H1 (cell line): ENCODE measurements at regions not wholly inside any gene's neighbourhood (a gene's known extent, or its start where the extent isn't known, plus 50 kb on each side); places are given as distances from the start of the nearest gene placed in this dataset.

Source experiments
- CTCF ChIA-PET: fragments of 300-600 bp; sonication (Branson Sonifier 250); formaldehyde crosslinking; loops from one replicate; lab custom pipeline; 2021; ENCODE audit not compliant: partially characterized antibody; lab: Charles Lee
- POLR2A ChIA-PET: fragments of 300-600 bp; sonication (Branson Sonifier 250); formaldehyde crosslinking; loops from one replicate; lab custom pipeline; 2021; ENCODE audit warnings: inconsistent platforms; ENCODE audit not compliant: partially characterized antibody; lab: Charles Lee
- DNase-seq, 2 experiments: peaks; one replicate each; pipeline versions ENCODE4 v3.0.0 to v3.0.0-alpha.2; 2010 to 2022; ENCODE audit warnings: low spot score in 2 of 2, low read depth in 1 of 2, mixed read lengths in 1 of 2
- FAIRE-seq: peaks from 2 replicates; lab custom pipeline; 2011; peaks lifted over from hg19 to GRCh38; lab: Jason Lieb, UNC
- H2AFZ ChIP-seq: 2 replicates; pipeline ENCODE4 v1.8.1; 2012; ENCODE audit warnings: low read length, inconsistent platforms
- H2AK5ac ChIP-seq: 2 replicates; pipeline ENCODE4 v1.6.1; 2013; ENCODE audit warnings: low read depth, low read length
- H2BK120ac ChIP-seq: replicated peaks from 2 replicates; pipeline ENCODE3; 2013; ENCODE audit warnings: low read depth, low read length, inconsistent platforms
- H2BK12ac ChIP-seq: 2 replicates; pipeline ENCODE4 v1.6.1; 2013; ENCODE audit warnings: low read depth, low read length
- H2BK15ac ChIP-seq: 2 replicates; pipeline ENCODE4 v1.6.1; 2013; ENCODE audit warnings: low read length
- H2BK20ac ChIP-seq: 2 replicates; pipeline ENCODE4 v1.6.1; 2013; ENCODE audit warnings: low read length
- H2BK5ac ChIP-seq: 2 replicates; pipeline ENCODE4 v1.6.1; 2013; ENCODE audit warnings: low read depth, low read length
- H3K14ac ChIP-seq: 2 replicates; pipeline ENCODE4 v1.6.1; 2013; ENCODE audit warnings: inconsistent platforms; ENCODE audit not compliant: insufficient read length
- H3K18ac ChIP-seq: 2 replicates; pipeline ENCODE4 v1.6.1; 2013; ENCODE audit warnings: low read length; ENCODE audit errors: extremely low read depth
- H3K23ac ChIP-seq: 2 replicates; pipeline ENCODE4 v1.6.1; 2013; ENCODE audit warnings: inconsistent platforms; ENCODE audit not compliant: insufficient read length
- H3K23me2 ChIP-seq: 2 replicates; pipeline ENCODE4 v1.6.1; 2013; ENCODE audit warnings: low read depth, low read length
- H3K27ac ChIP-seq: 2 replicates; pipeline ENCODE4 v1.6.1; 2011; ENCODE audit warnings: low read depth, low read length, inconsistent platforms
- H3K27me3 ChIP-seq, 4 experiments: replicated peaks in 1 of 4; 1 replicate in 1 of 4; 2 replicates in 3 of 4; pipeline versions ENCODE4 v1.6.1 to v1.8.1; 2011 to 2013; ENCODE audit warnings: low read length in 3 of 4, mild to moderate bottlenecking in 3 of 4, inconsistent platforms in 2 of 4, mixed read lengths in 2 of 4, moderate library complexity in 1 of 4; ENCODE audit not compliant: control insufficient read depth in 3 of 4, insufficient read depth in 3 of 4; ENCODE audit errors: extremely low read depth in 1 of 4
- H3K36me3 ChIP-seq, 4 experiments: 2 replicates each; pipeline versions ENCODE4 v1.6.1 to v1.8.1; 2011 to 2013; ENCODE audit warnings: mild to moderate bottlenecking in 4 of 4, low read length in 3 of 4, moderate library complexity in 2 of 4, control low read depth in 1 of 4, inconsistent platforms in 1 of 4; ENCODE audit not compliant: insufficient read depth in 4 of 4, control insufficient read depth in 2 of 4
- H3K4ac ChIP-seq: replicated peaks from 2 replicates; pipeline ENCODE3; 2013; ENCODE audit warnings: low read length, low read depth, mixed read lengths, inconsistent platforms; ENCODE audit not compliant: insufficient read length
- H3K4me1 ChIP-seq, 4 experiments: replicated peaks in 1 of 4; 1 replicate in 1 of 4; 2 replicates in 3 of 4; pipeline versions ENCODE4 v1.6.1 to v1.8.1; 2011 to 2013; ENCODE audit warnings: low read length in 3 of 4, inconsistent platforms in 2 of 4, mixed read lengths in 1 of 4; ENCODE audit not compliant: insufficient read depth in 4 of 4, control insufficient read depth in 3 of 4
- H3K4me2 ChIP-seq, 2 experiments: 2 replicates each; pipeline versions ENCODE4 v1.6.1 to v1.8.1; 2011 to 2013; ENCODE audit warnings: low read depth in 2 of 2, low read length in 2 of 2, control low read depth in 1 of 2, inconsistent platforms in 1 of 2, mild to moderate bottlenecking in 1 of 2; ENCODE audit not compliant: insufficient read depth in 1 of 2
- H3K4me3 ChIP-seq, 4 experiments: fragments of 200-600, 300-600 bp in 1 of 4; sonication (generic), shearing (Covaris generic), sonication (Bioruptor Twin) in 1 of 4; 2 replicates each; pipeline versions ENCODE4 v1.5.1 to v1.8.1; 2011 to 2016; ENCODE audit warnings: low read length in 4 of 4, low read depth in 3 of 4, control low read depth in 2 of 4, inconsistent platforms in 2 of 4, mild to moderate bottlenecking in 2 of 4, mixed read lengths in 1 of 4, moderate library complexity in 1 of 4; ENCODE audit not compliant: insufficient read depth in 2 of 4; ENCODE audit errors: extremely low read depth in 1 of 4
- H3K56ac ChIP-seq: replicated peaks from 2 replicates; pipeline ENCODE3; 2013; ENCODE audit warnings: low read depth, mild to moderate bottlenecking, mixed read lengths, low read length, inconsistent platforms; ENCODE audit not compliant: insufficient read length
- H3K79me1 ChIP-seq: 2 replicates; pipeline ENCODE4 v1.6.1; 2013; ENCODE audit warnings: low read depth, low read length, control low read depth
- H3K79me2 ChIP-seq, 2 experiments: 2 replicates each; pipeline versions ENCODE4 v1.6.1 to v1.8.1; 2012 to 2013; ENCODE audit warnings: low read length in 2 of 2, mild to moderate bottlenecking in 2 of 2, inconsistent platforms in 1 of 2; ENCODE audit not compliant: insufficient read depth in 2 of 2, control insufficient read depth in 1 of 2
- H3K9ac ChIP-seq, 4 experiments: replicated peaks in 1 of 4; 1 replicate in 1 of 4; 2 replicates in 3 of 4; pipeline versions ENCODE4 v1.6.1 to v1.8.1; 2011 to 2013; ENCODE audit warnings: low read depth in 3 of 4, low read length in 3 of 4, control low read depth in 2 of 4, mild to moderate bottlenecking in 2 of 4, moderate library complexity in 2 of 4, inconsistent platforms in 1 of 4; ENCODE audit errors: extremely low read depth in 1 of 4
- H3K9me3 ChIP-seq, 2 experiments: 2 replicates each; pipeline versions ENCODE4 v1.6.1 to v1.8.1; 2012 to 2013; ENCODE audit warnings: mild to moderate bottlenecking in 2 of 2, moderate library complexity in 2 of 2, control low read depth in 1 of 2, inconsistent platforms in 1 of 2, low read depth in 1 of 2, low read length in 1 of 2, mixed read lengths in 1 of 2; ENCODE audit not compliant: insufficient read depth in 2 of 2
- H4K20me1 ChIP-seq, 2 experiments: replicated peaks in 1 of 2; 2 replicates each; pipeline versions ENCODE3 to v1.8.1; 2011 to 2013; ENCODE audit warnings: inconsistent platforms in 2 of 2, low read length in 2 of 2, mild to moderate bottlenecking in 1 of 2; ENCODE audit not compliant: insufficient read depth in 2 of 2, control insufficient read depth in 1 of 2
- H4K5ac ChIP-seq: 2 replicates; pipeline ENCODE4 v1.6.1; 2013; ENCODE audit warnings: low read length, low read depth, mixed read lengths, inconsistent platforms; ENCODE audit not compliant: insufficient read length
- H4K8ac ChIP-seq: 2 replicates; pipeline ENCODE4 v1.8.0; 2013; ENCODE audit warnings: mild to moderate bottlenecking, moderate library complexity, low read length, inconsistent platforms; ENCODE audit not compliant: insufficient read depth; ENCODE audit errors: extremely low read depth
- H4K91ac ChIP-seq: replicated peaks from 2 replicates; pipeline ENCODE3; 2013; ENCODE audit warnings: low read length, mixed read lengths, inconsistent platforms; ENCODE audit not compliant: insufficient read length
- EP300 ChIP-seq, 2 experiments: IDR thresholded peaks; 1 replicate in 1 of 2; 2 replicates in 1 of 2; pipeline ENCODE4 v1.6.1; 2011 to 2012; ENCODE audit warnings: low read depth in 2 of 2, low read length in 2 of 2, mild to moderate bottlenecking in 2 of 2, borderline replicate concordance in 1 of 2, inconsistent platforms in 1 of 2, moderate library complexity in 1 of 2
- KDM4A ChIP-seq: IDR thresholded peaks from one replicate; pipeline ENCODE4 v1.7.1; 2012; ENCODE audit warnings: low read depth, mild to moderate bottlenecking, moderate library complexity, low read length, inconsistent platforms; ENCODE audit not compliant: severe bottlenecking
- POU5F1 ChIP-seq: IDR thresholded peaks from 2 replicates; pipeline ENCODE4 v1.6.1; 2011; ENCODE audit warnings: low read depth, mild to moderate bottlenecking, low read length, moderate library complexity
- RXRA ChIP-seq: IDR thresholded peaks from 2 replicates; pipeline ENCODE4 v1.6.1; 2011; ENCODE audit warnings: low read depth, mild to moderate bottlenecking, low read length, moderate library complexity; ENCODE audit not compliant: insufficient read depth
- SIRT6 ChIP-seq: IDR thresholded peaks from one replicate; pipeline ENCODE4 v1.7.1; 2012; ENCODE audit warnings: low read length, inconsistent platforms
- SP4 ChIP-seq: IDR thresholded peaks from 2 replicates; pipeline ENCODE4 v1.6.1; 2012; ENCODE audit warnings: low read length, inconsistent platforms
- TAF7 ChIP-seq: optimal IDR thresholded peaks from 2 replicates; pipeline ENCODE3; 2011; ENCODE audit warnings: low read depth, mild to moderate bottlenecking, inconsistent platforms, low read length, moderate library complexity, borderline replicate concordance
- TBP ChIP-seq: IDR thresholded peaks from 2 replicates; pipeline ENCODE4 v1.6.1; 2011; ENCODE audit warnings: low read depth, low read length, improper control_type of control experiment
- TEAD4 ChIP-seq: IDR thresholded peaks from 2 replicates; pipeline ENCODE4 v1.6.1; 2012; ENCODE audit warnings: low read depth, low read length, inconsistent platforms, mixed read lengths
- USF2 ChIP-seq: IDR thresholded peaks from 2 replicates; pipeline ENCODE4 v1.6.1; 2011; ENCODE audit warnings: low read length, improper control_type of control experiment
- WGBS, 2 experiments: shearing (Covaris generic) in 1 of 2; methylation state at CpG; one replicate each; pipeline versions ENCODE4 v1.1.6 to v1.1.7; 2013 to 2015; ENCODE audit warnings: low lambda C conversion rate in 2 of 2, mixed read lengths in 2 of 2, inconsistent platforms in 1 of 2, low coverage in 1 of 2, missing lambda C conversion rate in 1 of 2; ENCODE audit not compliant: insufficient replicate concordance in 2 of 2, insufficient coverage in 1 of 2, insufficient read length in 1 of 2; ENCODE audit errors: extremely low coverage in 1 of 2, missing lambda C conversion rate in 1 of 2; 5-methylcytosine and 5-hydroxymethylcytosine counted together

DNA sequence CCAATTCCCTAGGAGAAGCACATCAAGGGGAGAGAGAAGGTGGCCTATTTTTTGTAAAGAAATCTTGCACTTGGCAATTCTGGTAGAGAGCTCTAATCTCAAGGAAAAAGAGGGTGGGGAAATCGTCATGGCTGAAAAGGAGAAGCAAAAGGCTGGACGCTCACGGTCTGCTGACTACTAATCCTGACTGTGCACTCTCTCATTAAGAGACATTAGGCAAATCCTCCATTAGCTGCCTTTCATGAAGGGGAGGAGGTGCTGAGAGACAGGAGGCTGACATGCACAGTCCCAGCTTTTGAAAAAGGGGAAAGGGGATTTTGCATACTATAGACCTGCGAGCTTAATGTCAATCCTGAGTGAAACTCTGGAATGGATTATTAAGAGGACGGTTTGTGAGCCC is 170.0 kb downstream of the NR2F2 start:
- H2BK12ac ChIP-seq = no peak overlapping the region
- no peak overlapping the region for H3K4me2 ChIP-seq
- no peak overlapping the region for H3K14ac ChIP-seq
- no peak overlapping the region for H3K4ac ChIP-seq
- no peak overlapping the region for H4K5ac ChIP-seq
- no peak overlapping the region for H2BK15ac ChIP-seq
- H4K20me1 ChIP-seq = no peaks in the 10 kb centered on the region
- no peak for FAIRE-seq
- no peaks in the 10 kb centered on the region for H3K36me3 ChIP-seq
- H2BK120ac ChIP-seq = no peak overlapping the region
- POLR2A ChIA-PET = no interaction called here
- H3K9me3 ChIP-seq = no peaks in the 10 kb centered on the region
- no peak overlapping the region for H4K91ac ChIP-seq
- WGBS, 2 experiments = 95% methylated on average over 5 of the region's 5 CpGs; no CpG with 5 or more reads in 1 of the 2 experiments
- TF ChIP-seq SP4 (no peak), TAF7 (no peak), USF2 (no peak), TEAD4 (no peak), POU5F1 (no peak), SIRT6 (no peak), KDM4A (no peak), TBP (no peak), RXRA (no peak), EP300 (IDR thresholded peaks at IDR 0.05; ENCODE audit: borderline replicate concordance in 1 of 2, low read depth in 2 of 2, low read length in 2 of 2) (no peak)
- H3K27ac ChIP-seq = no peak overlapping the region
- H3K23ac ChIP-seq = no peak overlapping the region
- H2AK5ac ChIP-seq = no peak overlapping the region
- no peaks in the 10 kb centered on the region for H3K4me1 ChIP-seq
- DNase-seq = no peak
- no peak overlapping the region for H3K56ac ChIP-seq
- H3K27me3 ChIP-seq = no peaks in the 10 kb centered on the region
- no peak overlapping the region for H2AFZ ChIP-seq
- no peak overlapping the region for H4K8ac ChIP-seq
- H3K79me1 ChIP-seq = no peaks in the 10 kb centered on the region
- no peaks in the 10 kb centered on the region for H3K23me2 ChIP-seq
- no peak overlapping the region for H3K18ac ChIP-seq
- H3K79me2 ChIP-seq = no peaks in the 10 kb centered on the region
- no peak overlapping the region for H3K9ac ChIP-seq
- CTCF ChIA-PET = interaction anchor here (0.6 to 2.0 kb wide), 5 partner anchors 8 to 1907 kb away, joined by 3 to 12 read pairs (median 3); no protein-coding TSS in a partner anchor
- no peak overlapping the region for H2BK5ac ChIP-seq
- H2BK20ac ChIP-seq = no peak overlapping the region
- no peak overlapping the region for H3K4me3 ChIP-seq
